Caco-2 (cell line): ENCODE measurements at regions not wholly inside any gene's neighbourhood (a gene's known extent, or its start where the extent isn't known, plus 50 kb on each side); places are given as distances from the start of the nearest gene placed in this dataset.

Source experiments
- BruUV-seq: library from RNA; stranded (reverse); fragments of 400-500 nt; replicated peaks from 2 replicates; lab custom pipeline; 2021; lab: Mats Ljungman, UMichigan
- CTCF ChIA-PET: fragments of 300-600 bp; sonication (Branson Sonifier 250); formaldehyde crosslinking; loops from one replicate; lab custom pipeline; 2022; ENCODE audit warnings: antibody characterized with exemption; lab: Charles Lee
- POLR2A ChIA-PET: fragments of 300-600 bp; sonication (Branson Sonifier 250); formaldehyde crosslinking; loops from one replicate; lab custom pipeline; 2022; ENCODE audit warnings: antibody characterized with exemption; lab: Charles Lee
- DNase-seq, 2 experiments: peaks; one replicate each; pipeline versions ENCODE4 v3.0.0 to v3.0.0-alpha.2; 2020 to 2022
- H3K27me3 ChIP-seq: replicated peaks from 2 replicates; pipeline ENCODE4 v1.6.0; 2011; ENCODE audit warnings: low read length; ENCODE audit not compliant: control insufficient read depth, insufficient read depth
- H3K36me3 ChIP-seq: 2 replicates; pipeline ENCODE4 v1.5.1; 2011; ENCODE audit warnings: low read length; ENCODE audit not compliant: control insufficient read depth, insufficient read depth
- H3K4me1 ChIP-seq: fragments of 250-450 bp; sonication (Bioruptor Pico); 2 replicates; pipeline ENCODE4 v1.5.1; 2020; ENCODE audit warnings: mild to moderate bottlenecking
- H3K4me3 ChIP-seq: 2 replicates; pipeline ENCODE4 v1.5.1; 2011; ENCODE audit warnings: low read depth, mild to moderate bottlenecking, control low read depth, low read length
- H3K9me3 ChIP-seq: fragments of 250-450 bp; sonication (Bioruptor Pico); 2 replicates; pipeline ENCODE4 v1.5.1; 2020; ENCODE audit warnings: mild to moderate bottlenecking, moderate library complexity
- H3K27ac Mint-ChIP-seq: one replicate; pipeline ENCODE4 v1.8.0; 2022; ENCODE audit warnings: mixed read lengths; ENCODE audit not compliant: unreplicated experiment
- H3K27me3 Mint-ChIP-seq: one replicate; pipeline ENCODE4 v1.8.0; 2022; ENCODE audit warnings: mixed read lengths; ENCODE audit not compliant: insufficient read depth, unreplicated experiment
- H3K36me3 Mint-ChIP-seq: one replicate; pipeline ENCODE4 v1.8.0; 2022; ENCODE audit warnings: mild to moderate bottlenecking, mixed read lengths; ENCODE audit not compliant: insufficient read depth, unreplicated experiment
- H3K4me1 Mint-ChIP-seq: one replicate; pipeline ENCODE4 v1.8.0; 2022; ENCODE audit warnings: low read depth, mixed read lengths; ENCODE audit not compliant: unreplicated experiment
- H3K4me3 Mint-ChIP-seq: one replicate; pipeline ENCODE4 v1.8.0; 2022; ENCODE audit warnings: mild to moderate bottlenecking, moderate library complexity, mixed read lengths; ENCODE audit not compliant: unreplicated experiment
- H3K9me3 Mint-ChIP-seq: one replicate; pipeline ENCODE4 v1.8.0; 2022; ENCODE audit warnings: mixed read lengths; ENCODE audit not compliant: unreplicated experiment
- intact Hi-C: fragments of 100-400 bp; cut with micrococcal nuclease; formaldehyde crosslinking; loops from one replicate; pipeline ENCODE4 v1.10.0; 2022; ENCODE audit not compliant: unreplicated experiment
- TF ChIP-seq, protein P1 (sequence below), 2 experiments: fragments of 200-600 bp in 1 of 2; IDR thresholded peaks; 1 replicate in 1 of 2; 2 replicates in 1 of 2; pipeline versions ENCODE4 v1.5.1 to v1.8.0; 2011 to 2022; ENCODE audit warnings: antibody characterized with exemption in 1 of 2, control low read depth in 1 of 2, inconsistent platforms in 1 of 2, low read depth in 1 of 2, low read length in 1 of 2, mild to moderate bottlenecking in 1 of 2, moderate library complexity in 1 of 2; ENCODE audit not compliant: insufficient read depth in 1 of 2, severe bottlenecking in 1 of 2, unreplicated experiment in 1 of 2

- Histone ChIP-seq H3K36me3 (no peaks in the 10 kb centered on the region), H3K9me3 (peaks cover 22% of the 10 kb centered on the region), H3K27me3 (no peaks in the 10 kb centered on the region), H3K4me1 (no peaks in the 10 kb centered on the region), H3K4me3 (no peak overlapping the region)
- ChIA-PET POLR2A (no interaction called here), CTCF (no interaction called here)
- BruUV-seq = no TSS peak
- Mint-ChIP-seq H3K27me3 (no peaks in the 10 kb centered on the region), H3K36me3 (no peaks in the 10 kb centered on the region), H3K9me3 (peaks cover 28% of the 10 kb centered on the region), H3K4me3 (no peak overlapping the region), H3K27ac (no peak overlapping the region), H3K4me1 (no peaks in the 10 kb centered on the region)
- TF ChIP-seq, protein P1, sequence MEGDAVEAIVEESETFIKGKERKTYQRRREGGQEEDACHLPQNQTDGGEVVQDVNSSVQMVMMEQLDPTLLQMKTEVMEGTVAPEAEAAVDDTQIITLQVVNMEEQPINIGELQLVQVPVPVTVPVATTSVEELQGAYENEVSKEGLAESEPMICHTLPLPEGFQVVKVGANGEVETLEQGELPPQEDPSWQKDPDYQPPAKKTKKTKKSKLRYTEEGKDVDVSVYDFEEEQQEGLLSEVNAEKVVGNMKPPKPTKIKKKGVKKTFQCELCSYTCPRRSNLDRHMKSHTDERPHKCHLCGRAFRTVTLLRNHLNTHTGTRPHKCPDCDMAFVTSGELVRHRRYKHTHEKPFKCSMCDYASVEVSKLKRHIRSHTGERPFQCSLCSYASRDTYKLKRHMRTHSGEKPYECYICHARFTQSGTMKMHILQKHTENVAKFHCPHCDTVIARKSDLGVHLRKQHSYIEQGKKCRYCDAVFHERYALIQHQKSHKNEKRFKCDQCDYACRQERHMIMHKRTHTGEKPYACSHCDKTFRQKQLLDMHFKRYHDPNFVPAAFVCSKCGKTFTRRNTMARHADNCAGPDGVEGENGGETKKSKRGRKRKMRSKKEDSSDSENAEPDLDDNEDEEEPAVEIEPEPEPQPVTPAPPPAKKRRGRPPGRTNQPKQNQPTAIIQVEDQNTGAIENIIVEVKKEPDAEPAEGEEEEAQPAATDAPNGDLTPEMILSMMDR (IDR thresholded peaks at IDR 0.05; ENCODE audit: insufficient read depth in 1 of 2, low read depth in 1 of 2, low read length in 1 of 2, severe bottlenecking in 1 of 2, unreplicated experiment in 1 of 2) = no peak
- DNase-seq = no peak
- intact Hi-C loops = no loop called here
Measured at GRCh38 chr3:105972069-105972468, 103.3 kb upstream of the CBLB start.

DNA sequence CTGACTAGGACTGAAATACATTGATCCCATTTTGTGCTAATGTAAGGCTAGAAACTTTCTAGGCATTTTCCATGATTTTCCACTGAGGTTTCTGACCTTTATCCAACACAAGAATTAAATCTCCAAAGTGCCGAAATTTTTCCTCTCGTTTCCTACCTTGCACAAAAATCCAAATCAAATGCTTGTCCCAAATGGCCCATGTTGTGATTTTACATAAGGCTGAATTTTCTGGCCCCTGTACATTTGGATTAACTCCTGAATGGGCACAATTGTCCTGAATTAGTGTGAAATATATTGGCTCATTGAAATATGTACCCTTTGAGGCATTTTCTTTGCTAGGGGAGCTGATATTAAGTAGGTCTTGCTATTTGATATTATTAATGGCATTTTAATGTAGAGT, 105.6 kb upstream of the CBLB start:
- H3K27me3 Mint-ChIP-seq = no peaks in the 10 kb centered on the region
- no peak overlapping the region for H3K27ac Mint-ChIP-seq
- intact Hi-C loops = no loop called here
- H3K9me3 ChIP-seq = peaks cover 23% of the 10 kb centered on the region
- ChIA-PET CTCF (no interaction called here), POLR2A (no interaction called here)
- no peak for DNase-seq
- no TSS peak for BruUV-seq
- no peaks in the 10 kb centered on the region for H3K36me3 Mint-ChIP-seq
- H3K9me3 Mint-ChIP-seq = peaks cover 28% of the 10 kb centered on the region
- no peaks in the 10 kb centered on the region for H3K27me3 ChIP-seq
- no peaks in the 10 kb centered on the region for H3K4me1 Mint-ChIP-seq
- H3K4me3 ChIP-seq = no peak overlapping the region
- H3K4me1 ChIP-seq = peaks cover under 1% of the 10 kb centered on the region
- TF ChIP-seq, protein P1 (IDR thresholded peaks at IDR 0.05; ENCODE audit: insufficient read depth in 1 of 2, low read depth in 1 of 2, low read length in 1 of 2, severe bottlenecking in 1 of 2, unreplicated experiment in 1 of 2) = no peak
- H3K4me3 Mint-ChIP-seq = no peak overlapping the region
- no peaks in the 10 kb centered on the region for H3K36me3 ChIP-seq

DNA sequence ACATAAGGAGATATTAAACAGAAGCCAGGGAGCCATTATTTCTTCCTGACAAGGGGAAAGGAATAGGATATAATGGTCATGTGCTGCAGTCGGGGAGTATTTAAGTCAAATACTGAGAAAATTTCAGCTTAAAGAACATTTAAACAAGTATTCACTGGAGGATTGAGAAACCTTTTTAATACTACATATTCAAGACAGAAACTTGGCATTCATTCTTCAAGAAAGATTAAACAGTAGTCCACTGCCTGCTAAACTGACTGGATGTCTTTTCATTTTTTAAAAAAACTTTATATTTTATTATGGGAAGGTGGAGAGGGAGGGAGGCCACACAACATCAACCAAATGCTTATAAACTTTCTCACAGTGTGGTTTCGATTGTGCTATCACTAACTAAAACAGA, 107.4 kb upstream of the CBLB start:
- peaks cover 13% of the 10 kb centered on the region for H3K4me1 ChIP-seq
- no peaks in the 10 kb centered on the region for H3K36me3 Mint-ChIP-seq
- no peak overlapping the region for H3K4me3 ChIP-seq
- intact Hi-C loops = no loop called here
- POLR2A ChIA-PET = no interaction called here
- H3K27ac Mint-ChIP-seq = no peak overlapping the region
- TF ChIP-seq, protein P1 (IDR thresholded peaks at IDR 0.05; ENCODE audit: insufficient read depth in 1 of 2, low read depth in 1 of 2, low read length in 1 of 2, severe bottlenecking in 1 of 2, unreplicated experiment in 1 of 2) = no peak
- no peaks in the 10 kb centered on the region for H3K4me1 Mint-ChIP-seq
- no peaks in the 10 kb centered on the region for H3K36me3 ChIP-seq
- H3K9me3 ChIP-seq = peaks cover 16% of the 10 kb centered on the region
- CTCF ChIA-PET = no interaction called here
- no peaks in the 10 kb centered on the region for H3K27me3 Mint-ChIP-seq
- no peak for DNase-seq
- BruUV-seq = no TSS peak
- no peak overlapping the region for H3K4me3 Mint-ChIP-seq
- peaks cover 13% of the 10 kb centered on the region for H3K9me3 Mint-ChIP-seq
- no peaks in the 10 kb centered on the region for H3K27me3 ChIP-seq
